IMR-90 (cell line): ENCODE measurements at regions not wholly inside any gene's neighbourhood (a gene's known extent, or its start where the extent isn't known, plus 50 kb on each side); places are given as distances from the start of the nearest gene placed in this dataset.

ENCODE experiments used
- ATAC-seq: fragments of 200-7000 bp; cut with Tn5 transposase; 2 replicates; pipeline ENCODE4 v1.9.1; 2020; ENCODE audit warnings: low read depth, mild to moderate bottlenecking, moderate library complexity
- BruUV-seq: library from RNA; stranded (reverse); fragments of 400-500 nt; replicated peaks from 2 replicates; lab custom pipeline; 2021; lab: Mats Ljungman, UMichigan
- CTCF ChIA-PET: fragments of 300-600 bp; formaldehyde crosslinking; extraction: SDS; loops from one replicate; lab custom pipeline; 2021; ENCODE audit warnings: antibody characterized with exemption; lab: Yijun Ruan, JAX
- POLR2A ChIA-PET: fragments of 300-600 bp; sonication (Branson Sonifier 250); formaldehyde crosslinking; loops from one replicate; lab custom pipeline; 2022; ENCODE audit warnings: antibody characterized with exemption; ENCODE audit not compliant: unreplicated experiment; lab: Charles Lee
- DNase-seq: peaks from one replicate; pipeline ENCODE4 v3.0.0; 2013
- H2AFZ ChIP-seq: replicated peaks from 2 replicates; pipeline ENCODE3; 2013; ENCODE audit warnings: low read length, mild to moderate bottlenecking; ENCODE audit not compliant: poor library complexity
- H2AK5ac ChIP-seq: 2 replicates; pipeline ENCODE4 v1.6.1; 2013; ENCODE audit warnings: low read depth, low read length, inconsistent platforms
- H2AK9ac ChIP-seq: replicated peaks from 2 replicates; pipeline ENCODE3; 2013; ENCODE audit warnings: mild to moderate bottlenecking, low read depth, low read length, moderate library complexity; ENCODE audit not compliant: poor library complexity
- H2BK120ac ChIP-seq: 2 replicates; pipeline ENCODE4 v1.6.1; 2013; ENCODE audit warnings: low read depth, low read length, inconsistent platforms
- H2BK15ac ChIP-seq: 3 replicates; pipeline ENCODE4 v1.6.1; 2013; ENCODE audit warnings: low read depth, low read length, inconsistent platforms
- H2BK20ac ChIP-seq: 2 replicates; pipeline ENCODE4 v1.6.1; 2013; ENCODE audit warnings: low read depth, mild to moderate bottlenecking, inconsistent platforms, low read length, moderate library complexity
- H2BK5ac ChIP-seq: 2 replicates; pipeline ENCODE4 v1.6.1; 2013; ENCODE audit warnings: mild to moderate bottlenecking, low read depth, low read length, inconsistent platforms; ENCODE audit not compliant: poor library complexity, severe bottlenecking
- H3K14ac ChIP-seq: replicated peaks from 2 replicates; pipeline ENCODE4 v1.6.1; 2013; ENCODE audit warnings: low read depth, low read length, inconsistent platforms
- H3K18ac ChIP-seq: 2 replicates; pipeline ENCODE4 v1.6.1; 2013; ENCODE audit warnings: low read depth, low read length, control low read depth
- H3K23ac ChIP-seq: 2 replicates; pipeline ENCODE4 v1.6.1; 2013; ENCODE audit warnings: low read depth, low read length, inconsistent platforms
- H3K27ac ChIP-seq: 2 replicates; pipeline ENCODE4 v1.5.1; 2013; ENCODE audit warnings: mild to moderate bottlenecking, control low read depth, low read length; ENCODE audit not compliant: insufficient read depth
- H3K27me3 ChIP-seq: 2 replicates; pipeline ENCODE4 v1.6.1; 2013; ENCODE audit warnings: low read length; ENCODE audit not compliant: control insufficient read depth, insufficient read depth
- H3K36me3 ChIP-seq: 2 replicates; pipeline ENCODE4 v1.6.1; 2013; ENCODE audit warnings: low read length, mixed read lengths; ENCODE audit not compliant: control insufficient read depth, insufficient read depth
- H3K4ac ChIP-seq: 2 replicates; pipeline ENCODE4 v1.6.1; 2013; ENCODE audit warnings: low read depth, low read length, inconsistent platforms
- H3K4me1 ChIP-seq: 2 replicates; pipeline ENCODE4 v1.6.1; 2013; ENCODE audit warnings: low read length, mixed read lengths; ENCODE audit not compliant: control insufficient read depth, insufficient read depth
- H3K4me2 ChIP-seq: 2 replicates; pipeline ENCODE4 v1.6.1; 2013; ENCODE audit warnings: low read depth, mild to moderate bottlenecking, control low read depth, low read length, moderate library complexity
- H3K4me3 ChIP-seq: 2 replicates; pipeline ENCODE4 v1.5.1; 2013; ENCODE audit warnings: low read depth, mild to moderate bottlenecking, control low read depth, low read length, moderate library complexity; ENCODE audit not compliant: insufficient read depth
- H3K56ac ChIP-seq: 2 replicates; pipeline ENCODE4 v1.6.1; 2013; ENCODE audit warnings: low read length, inconsistent platforms; ENCODE audit not compliant: insufficient read depth; ENCODE audit errors: extremely low read depth
- H3K79me1 ChIP-seq, 2 experiments: 2 replicates each; pipeline ENCODE4 v1.6.1; 2013; ENCODE audit warnings: low read length in 2 of 2, inconsistent platforms in 1 of 2, low read depth in 1 of 2
- H3K9ac ChIP-seq: 2 replicates; pipeline ENCODE4 v1.6.1; 2013; ENCODE audit warnings: low read depth, low read length, control low read depth
- H3K9me1 ChIP-seq: 2 replicates; pipeline ENCODE4 v1.6.1; 2013; ENCODE audit warnings: low read length, inconsistent platforms; ENCODE audit not compliant: insufficient read depth
- H3K9me3 ChIP-seq: 2 replicates; pipeline ENCODE4 v1.6.1; 2013; ENCODE audit warnings: low read length; ENCODE audit not compliant: control insufficient read depth, insufficient read depth
- H4K20me1 ChIP-seq: 2 replicates; pipeline ENCODE4 v1.6.1; 2013; ENCODE audit warnings: low read length, inconsistent platforms; ENCODE audit not compliant: insufficient read depth
- H4K5ac ChIP-seq: 2 replicates; pipeline ENCODE4 v1.6.1; 2013; ENCODE audit warnings: mild to moderate bottlenecking, low read depth, low read length, control low read depth
- H4K8ac ChIP-seq, 2 experiments: 2 replicates each; pipeline ENCODE4 v1.6.1; 2013; ENCODE audit warnings: low read depth in 2 of 2, low read length in 2 of 2, control low read depth in 1 of 2, inconsistent platforms in 1 of 2
- H4K91ac ChIP-seq: 2 replicates; pipeline ENCODE4 v1.6.1; 2013; ENCODE audit warnings: low read depth, low read length, inconsistent platforms; ENCODE audit not compliant: insufficient read depth
- BHLHE40 ChIP-seq: fragments of 150-350 bp; IDR thresholded peaks from 2 replicates; pipeline ENCODE4 v1.6.1; 2016; ENCODE audit warnings: mild to moderate bottlenecking, low read depth, low read length
- NFE2L2 ChIP-seq: fragments of 150-350 bp; IDR thresholded peaks from 2 replicates; pipeline ENCODE4 v1.6.1; 2016; ENCODE audit warnings: low read depth, mild to moderate bottlenecking, low read length
- SMC3 ChIP-seq: fragments of 150-350 bp; IDR thresholded peaks from 2 replicates; pipeline ENCODE4 v1.6.1; 2016; ENCODE audit warnings: low read depth, mild to moderate bottlenecking, antibody characterized with exemption, low read length, moderate library complexity
- WGBS, 2 experiments: methylation state at CpG; one replicate each; pipeline versions ENCODE4 v1.1.5 to v1.1.7; 2013; ENCODE audit warnings: missing lambda C conversion rate in 2 of 2; ENCODE audit not compliant: insufficient read length in 1 of 2; ENCODE audit errors: extremely low coverage in 2 of 2; 5-methylcytosine and 5-hydroxymethylcytosine counted together
- dilution Hi-C: fragments of 300-500 bp; cut with HindIII; formaldehyde crosslinking; loops from one replicate; pipeline ENCODE4 v1.14.3; 2018; ENCODE audit warnings: low sequenced_read_pairs; ENCODE audit not compliant: unreplicated experiment
- in situ Hi-C: fragments of 300-500 bp; cut with MboI; formaldehyde crosslinking; loops from 3 replicates; pipeline ENCODE4 v1.14.3; 2019; ENCODE audit warnings: low sequenced_read_pairs, inconsistent platforms, mixed read lengths
- intact Hi-C: fragments of 100-400 bp; cut with micrococcal nuclease; formaldehyde crosslinking; loops from 2 replicates; pipeline ENCODE4 v1.10.0; 2022
- TF ChIP-seq, protein P1 (sequence below): fragments of 150-350 bp; IDR thresholded peaks from 2 replicates; pipeline ENCODE4 v1.6.1; 2016; ENCODE audit warnings: low read depth, mild to moderate bottlenecking, low read length, moderate library complexity, borderline replicate concordance

DNA sequence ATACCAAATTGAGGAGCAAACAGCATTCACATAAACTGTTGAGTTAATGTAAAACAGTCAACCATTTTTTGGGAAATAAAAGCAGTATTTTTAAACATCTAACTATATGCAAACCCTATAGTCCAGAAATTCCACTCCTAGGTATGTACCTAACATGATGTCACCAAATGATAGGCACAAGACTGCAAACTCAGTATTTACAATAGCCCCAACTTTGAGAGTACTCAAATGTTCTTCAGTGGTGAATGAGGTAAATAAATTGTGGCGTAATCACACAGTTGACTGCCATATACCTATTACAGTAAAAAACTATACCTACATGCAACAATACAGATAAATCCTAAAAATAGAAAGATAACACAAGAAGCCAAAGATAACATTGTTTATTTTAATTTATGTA, 1243.8 kb upstream of the ADGRL3 start:
- Histone ChIP-seq H3K27ac (no peak overlapping the region), H3K27me3 (no peaks in the 10 kb centered on the region), H4K91ac (no peak overlapping the region), H3K79me1 (no peaks in the 10 kb centered on the region), H2BK120ac (no peak overlapping the region), H3K4me3 (no peak overlapping the region), H4K5ac (no peak overlapping the region), H2AFZ (no peak overlapping the region), H3K4ac (no peak overlapping the region), H3K9me3 (peaks cover 2% of the 10 kb centered on the region; the same call in 1 of the 2 replicates), H3K9ac (no peak overlapping the region), H4K20me1 (no peaks in the 10 kb centered on the region), H4K8ac (no peak overlapping the region), H3K4me2 (no peak overlapping the region), H2BK20ac (no peak overlapping the region), H2AK9ac (no peak overlapping the region), H3K56ac (no peak overlapping the region), H3K4me1 (no peaks in the 10 kb centered on the region), H2BK5ac (no peak overlapping the region), H3K14ac (no peak overlapping the region), H3K18ac (no peak overlapping the region), H3K9me1 (no peaks in the 10 kb centered on the region), H2AK5ac (no peak overlapping the region), H3K36me3 (no peaks in the 10 kb centered on the region), H3K23ac (no peak overlapping the region), H2BK15ac (no peak overlapping the region)
- ChIA-PET POLR2A (no interaction called here), CTCF (no interaction called here)
- in situ Hi-C loops, result no loop called here
- no CpG with 5 or more reads among the region's 1 CpG for WGBS, 2 experiments
- intact Hi-C loops, result no loop called here
- TF ChIP-seq SMC3 (no peak), NFE2L2 (no peak), BHLHE40 (no peak)
- TF ChIP-seq, protein P1, sequence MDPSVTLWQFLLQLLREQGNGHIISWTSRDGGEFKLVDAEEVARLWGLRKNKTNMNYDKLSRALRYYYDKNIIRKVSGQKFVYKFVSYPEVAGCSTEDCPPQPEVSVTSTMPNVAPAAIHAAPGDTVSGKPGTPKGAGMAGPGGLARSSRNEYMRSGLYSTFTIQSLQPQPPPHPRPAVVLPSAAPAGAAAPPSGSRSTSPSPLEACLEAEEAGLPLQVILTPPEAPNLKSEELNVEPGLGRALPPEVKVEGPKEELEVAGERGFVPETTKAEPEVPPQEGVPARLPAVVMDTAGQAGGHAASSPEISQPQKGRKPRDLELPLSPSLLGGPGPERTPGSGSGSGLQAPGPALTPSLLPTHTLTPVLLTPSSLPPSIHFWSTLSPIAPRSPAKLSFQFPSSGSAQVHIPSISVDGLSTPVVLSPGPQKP, result no peak
- dilution Hi-C loops, result no loop called here
- DNase-seq, result no peak
- ATAC-seq, result no peak
- no TSS peak for BruUV-seq
